GM12878 (cell line): ENCODE measurements at regions not wholly inside any gene's neighbourhood (a gene's known extent, or its start where the extent isn't known, plus 50 kb on each side); places are given as distances from the start of the nearest gene placed in this dataset.

Experiments used
- ATAC-seq: fragments of 200-7000 bp; cut with Tn5 transposase; 3 replicates; pipeline ENCODE4 v1.9.1; 2020; ENCODE audit warnings: mild to moderate bottlenecking, moderate library complexity
- BruUV-seq: library from RNA; stranded (reverse); fragments of 400-500 nt; replicated peaks from 2 replicates; lab custom pipeline; 2021; lab: Mats Ljungman, UMichigan
- CTCF ChIA-PET: fragments of 300-600 bp; sonication (Branson Sonifier 250); formaldehyde crosslinking; extraction: SDS; loops from one replicate; lab custom pipeline; 2021; ENCODE audit warnings: inconsistent platforms; lab: Yijun Ruan, JAX
- POLR2A ChIA-PET: fragments of 350-600 bp; formaldehyde crosslinking; extraction: SDS; loops from one replicate; lab custom pipeline; 2021; ENCODE audit warnings: inconsistent platforms; lab: Charles Lee
- RAD21 ChIA-PET: fragments of 300-600 bp; sonication (Branson Sonifier 250); formaldehyde crosslinking; loops from one replicate; lab custom pipeline; 2023; ENCODE audit warnings: antibody characterized with exemption; ENCODE audit not compliant: unreplicated experiment; lab: Charles Lee
- SMC1A ChIA-PET: fragments of 300-600 bp; sonication (Branson Sonifier 250); formaldehyde crosslinking; loops from one replicate; lab custom pipeline; 2023; ENCODE audit not compliant: unreplicated experiment, uncharacterized antibody; lab: Charles Lee
- DNase-seq: peaks from one replicate; pipeline ENCODE4 v3.0.0-alpha.2; 2011; ENCODE audit warnings: low read depth, low spot score
- FAIRE-seq: peaks from 3 replicates; lab custom pipeline; 2011; peaks lifted over from hg19 to GRCh38; lab: Jason Lieb, UNC
- H2AFZ ChIP-seq: 2 replicates; pipeline ENCODE4 v1.6.0; 2011; ENCODE audit warnings: low read depth, low read length, control low read depth; ENCODE audit not compliant: control insufficient read depth
- H3K27ac ChIP-seq: 2 replicates; pipeline ENCODE4 v1.5.1; 2011; ENCODE audit warnings: control low read depth; ENCODE audit not compliant: control insufficient read depth, insufficient read depth
- H3K27me3 ChIP-seq, 2 experiments: replicated peaks in 1 of 2; 2 replicates each; pipeline versions ENCODE4 v1.6.0 to v1.6.1; 2011; ENCODE audit warnings: low read length in 1 of 2; ENCODE audit not compliant: control insufficient read depth in 2 of 2, insufficient read depth in 2 of 2
- H3K36me3 ChIP-seq, 2 experiments: 2 replicates each; pipeline ENCODE4 v1.5.1; 2011; ENCODE audit warnings: low read length in 1 of 2; ENCODE audit not compliant: control insufficient read depth in 2 of 2, insufficient read depth in 2 of 2
- H3K4me1 ChIP-seq: 2 replicates; pipeline ENCODE4 v1.6.1; 2011; ENCODE audit warnings: mild to moderate bottlenecking, low read length, moderate library complexity, mixed read lengths; ENCODE audit not compliant: control insufficient read depth, insufficient read depth
- H3K4me2 ChIP-seq: 2 replicates; pipeline ENCODE4 v1.6.0; 2011; ENCODE audit warnings: control low read depth; ENCODE audit not compliant: control insufficient read depth, insufficient read depth
- H3K4me3 ChIP-seq: fragments of 200-600 bp; sonication (generic); 2 replicates; pipeline ENCODE4 v1.5.1; 2016
- H3K79me2 ChIP-seq: 2 replicates; pipeline ENCODE4 v1.6.0; 2011; ENCODE audit warnings: low read length; ENCODE audit not compliant: control insufficient read depth, insufficient read depth
- H3K9ac ChIP-seq: 2 replicates; pipeline ENCODE4 v1.8.0; 2011; ENCODE audit warnings: low read length, control low read depth, mixed read lengths; ENCODE audit not compliant: control insufficient read depth, insufficient read depth
- H3K9me3 ChIP-seq: replicated peaks from 3 replicates; pipeline ENCODE4 v1.5.1; 2011; ENCODE audit warnings: mild to moderate bottlenecking, low read length; ENCODE audit not compliant: control insufficient read depth, insufficient read depth
- H4K20me1 ChIP-seq: 2 replicates; pipeline ENCODE4 v1.6.0; 2011; ENCODE audit not compliant: control insufficient read depth, insufficient read depth
- BACH1 ChIP-seq: fragments of 450-650 bp; IDR thresholded peaks from 2 replicates; pipeline ENCODE4 v1.6.1; 2017; ENCODE audit warnings: mild to moderate bottlenecking, borderline replicate concordance
- BMI1 ChIP-seq: fragments of 450-650 bp; IDR thresholded peaks from 2 replicates; pipeline ENCODE4 v1.6.1; 2016; ENCODE audit warnings: mild to moderate bottlenecking, moderate library complexity, borderline replicate concordance
- CHD4 ChIP-seq: fragments of 200-600 bp; sonication (generic); IDR thresholded peaks from 2 replicates; pipeline ENCODE4 v1.6.1; 2016; ENCODE audit warnings: mild to moderate bottlenecking
- CREM ChIP-seq: IDR thresholded peaks from 2 replicates; pipeline ENCODE4 v1.6.1; 2014; ENCODE audit warnings: antibody characterized with exemption, low read depth
- FOXM1 ChIP-seq: IDR thresholded peaks from 2 replicates; pipeline ENCODE4 v1.6.1; 2012; ENCODE audit warnings: low read depth, mild to moderate bottlenecking, inconsistent platforms, low read length, moderate library complexity
- GATAD2B ChIP-seq: fragments of 450-650 bp; conservative IDR thresholded peaks from 2 replicates; pipeline ENCODE4 v1.6.1; 2017; ENCODE audit warnings: low read depth, mild to moderate bottlenecking, moderate library complexity
- HCFC1 ChIP-seq: fragments of 150-350 bp; IDR thresholded peaks from 2 replicates; pipeline ENCODE4 v1.6.1; 2014; ENCODE audit warnings: low read length
- MTA3 ChIP-seq: IDR thresholded peaks from 2 replicates; pipeline ENCODE4 v1.6.1; 2012; ENCODE audit warnings: low read length, inconsistent platforms, borderline replicate concordance
- NFXL1 ChIP-seq: fragments of 450-650 bp; IDR thresholded peaks from 2 replicates; pipeline ENCODE4 v1.6.1; 2017; ENCODE audit warnings: antibody characterized with exemption, mild to moderate bottlenecking, borderline replicate concordance
- NR2C2 ChIP-seq: IDR thresholded peaks from 2 replicates; pipeline ENCODE4 v1.6.1; 2011; ENCODE audit warnings: borderline replicate concordance, low read depth; ENCODE audit not compliant: control insufficient read depth, insufficient read length
- NR2F1 ChIP-seq: fragments of 450-650 bp; conservative IDR thresholded peaks from 2 replicates; pipeline ENCODE4 v1.6.1; 2017; ENCODE audit warnings: mild to moderate bottlenecking
- PAX8 ChIP-seq: fragments of 450-650 bp; IDR thresholded peaks from 2 replicates; pipeline ENCODE4 v1.6.1; 2017; ENCODE audit warnings: mild to moderate bottlenecking, moderate library complexity
- POLR2AphosphoS5 ChIP-seq: IDR thresholded peaks from 2 replicates; pipeline ENCODE4 v1.6.1; 2011; ENCODE audit warnings: mild to moderate bottlenecking, low read length, inconsistent platforms
- SMAD5 ChIP-seq: IDR thresholded peaks from 2 replicates; pipeline ENCODE4 v1.6.1; 2016; ENCODE audit warnings: antibody characterized with exemption, low read depth
- TCF7 ChIP-seq: IDR thresholded peaks from 2 replicates; pipeline ENCODE4 v1.6.1; 2014; ENCODE audit warnings: antibody characterized with exemption, borderline replicate concordance
- ZBED1 ChIP-seq: IDR thresholded peaks from 2 replicates; pipeline ENCODE4 v1.6.1; 2016; ENCODE audit warnings: borderline replicate concordance
- WGBS: methylation state at CpG from one replicate; pipeline ENCODE4 v1.1.6; 2016; ENCODE audit warnings: low lambda C conversion rate; ENCODE audit not compliant: insufficient replicate concordance, insufficient coverage; ENCODE audit errors: missing lambda C conversion rate; 5-methylcytosine and 5-hydroxymethylcytosine counted together
- in situ Hi-C: fragments of 300-500 bp; cut with MboI; formaldehyde crosslinking; loops from 9 replicates; pipeline ENCODE4 v1.14.3; 2018; ENCODE audit warnings: mixed read lengths
- intact Hi-C: fragments of 100-400 bp; cut with micrococcal nuclease; formaldehyde crosslinking; loops from one replicate; pipeline ENCODE4 v1.14.2; 2022; ENCODE audit not compliant: unreplicated experiment
- TF ChIP-seq, protein P1 (sequence below): fragments of 450-650 bp; formaldehyde crosslinking; IDR thresholded peaks from 2 replicates; pipeline ENCODE4 v1.4.0; 2020; ENCODE audit warnings: mild to moderate bottlenecking, moderate library complexity

DNA sequence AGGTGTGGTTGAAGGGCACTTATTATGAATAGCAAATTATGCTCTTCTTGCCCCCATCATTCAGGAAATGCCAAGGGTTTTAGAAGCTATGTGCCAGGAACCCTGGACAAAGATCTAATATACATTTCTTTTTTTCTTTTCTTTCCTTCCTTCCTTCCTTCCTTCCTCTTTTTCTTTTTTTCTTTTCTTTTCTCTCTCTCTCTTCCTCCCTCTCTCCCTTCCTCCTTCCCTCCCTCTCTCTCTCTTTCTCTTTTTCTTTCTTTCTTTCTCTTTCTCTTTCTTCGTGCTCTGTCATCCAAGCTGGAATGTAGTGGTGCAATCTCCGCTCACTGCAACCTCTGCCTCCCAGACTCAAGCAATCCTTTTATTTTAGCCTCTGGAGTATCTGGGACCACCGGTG lies 66.1 kb upstream of the CSRP2 start:
- TF ChIP-seq BACH1 = no peak
- no peak for TF ChIP-seq SMAD5
- TF ChIP-seq CREM = no peak
- TF ChIP-seq CHD4 = no peak
- TF ChIP-seq POLR2AphosphoS5 = no peak
- TF ChIP-seq FOXM1 = no peak
- no peak for TF ChIP-seq HCFC1
- no peak for TF ChIP-seq ZBED1
- TF ChIP-seq GATAD2B = no peak
- no peak for TF ChIP-seq BMI1
- no peak for TF ChIP-seq NR2F1
- TF ChIP-seq, protein P1, sequence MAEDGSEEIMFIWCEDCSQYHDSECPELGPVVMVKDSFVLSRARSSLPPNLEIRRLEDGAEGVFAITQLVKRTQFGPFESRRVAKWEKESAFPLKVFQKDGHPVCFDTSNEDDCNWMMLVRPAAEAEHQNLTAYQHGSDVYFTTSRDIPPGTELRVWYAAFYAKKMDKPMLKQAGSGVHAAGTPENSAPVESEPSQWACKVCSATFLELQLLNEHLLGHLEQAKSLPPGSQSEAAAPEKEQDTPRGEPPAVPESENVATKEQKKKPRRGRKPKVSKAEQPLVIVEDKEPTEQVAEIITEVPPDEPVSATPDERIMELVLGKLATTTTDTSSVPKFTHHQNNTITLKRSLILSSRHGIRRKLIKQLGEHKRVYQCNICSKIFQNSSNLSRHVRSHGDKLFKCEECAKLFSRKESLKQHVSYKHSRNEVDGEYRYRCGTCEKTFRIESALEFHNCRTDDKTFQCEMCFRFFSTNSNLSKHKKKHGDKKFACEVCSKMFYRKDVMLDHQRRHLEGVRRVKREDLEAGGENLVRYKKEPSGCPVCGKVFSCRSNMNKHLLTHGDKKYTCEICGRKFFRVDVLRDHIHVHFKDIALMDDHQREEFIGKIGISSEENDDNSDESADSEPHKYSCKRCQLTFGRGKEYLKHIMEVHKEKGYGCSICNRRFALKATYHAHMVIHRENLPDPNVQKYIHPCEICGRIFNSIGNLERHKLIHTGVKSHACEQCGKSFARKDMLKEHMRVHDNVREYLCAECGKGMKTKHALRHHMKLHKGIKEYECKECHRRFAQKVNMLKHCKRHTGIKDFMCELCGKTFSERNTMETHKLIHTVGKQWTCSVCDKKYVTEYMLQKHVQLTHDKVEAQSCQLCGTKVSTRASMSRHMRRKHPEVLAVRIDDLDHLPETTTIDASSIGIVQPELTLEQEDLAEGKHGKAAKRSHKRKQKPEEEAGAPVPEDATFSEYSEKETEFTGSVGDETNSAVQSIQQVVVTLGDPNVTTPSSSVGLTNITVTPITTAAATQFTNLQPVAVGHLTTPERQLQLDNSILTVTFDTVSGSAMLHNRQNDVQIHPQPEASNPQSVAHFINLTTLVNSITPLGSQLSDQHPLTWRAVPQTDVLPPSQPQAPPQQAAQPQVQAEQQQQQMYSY (CRISPR knock-in tag) = no peak
- TF ChIP-seq TCF7 = no peak
- no peak for TF ChIP-seq NR2C2
- TF ChIP-seq MTA3 = no peak
- TF ChIP-seq NFXL1 = no peak
- no peak for TF ChIP-seq PAX8
- no peak for ATAC-seq
- H3K9ac ChIP-seq = no peak overlapping the region
- ChIA-PET CTCF (no interaction called here), SMC1A (no interaction called here), RAD21 (no interaction called here), POLR2A (no interaction called here)
- no peaks in the 10 kb centered on the region for H3K9me3 ChIP-seq
- no peak overlapping the region for H3K27ac ChIP-seq
- no peak overlapping the region for H3K4me3 ChIP-seq
- H3K27me3 ChIP-seq = no peaks in the 10 kb centered on the region; a peak in 1 of 4 replicates
- FAIRE-seq = no peak
- H3K4me2 ChIP-seq = no peak overlapping the region
- H4K20me1 ChIP-seq = no peaks in the 10 kb centered on the region
- intact Hi-C loops = no loop called here
- no TSS peak for BruUV-seq
- no peaks in the 10 kb centered on the region for H3K36me3 ChIP-seq
- no peak for DNase-seq
- H3K4me1 ChIP-seq = no peaks in the 10 kb centered on the region
- H2AFZ ChIP-seq = no peak overlapping the region
- WGBS = 14% methylated on average over 3 of the region's 3 CpGs
- in situ Hi-C loops = no loop called here
- no peaks in the 10 kb centered on the region for H3K79me2 ChIP-seq
